ENCODE measurements at regions not wholly inside any gene's neighbourhood (a gene's known extent, or its start where the extent isn't known, plus 50 kb on each side); places are given as distances from the start of the nearest gene placed in this dataset.

GRCh38 chr6:55696501-55696900 is 117.5 kb upstream of the HMGCLL1 start:
- Histone ChIP-seq H3K4me3 (no peak overlapping the region), H3K27ac (no peak overlapping the region)
- TF ChIP-seq CTCF (IDR thresholded peaks at IDR 0.05), result no peak
- DNase-seq (ENCODE audit: low spot score), result no peak

GRCh38 chr6:55696041-55696440 is 117.0 kb upstream of the HMGCLL1 start:
- no peak for TF ChIP-seq CTCF (IDR thresholded peaks at IDR 0.05)
- Histone ChIP-seq H3K27ac (no peak overlapping the region), H3K4me3 (no peak overlapping the region)
- no peak for DNase-seq (ENCODE audit: low spot score)

- no peak for TF ChIP-seq CTCF (IDR thresholded peaks at IDR 0.05)
- no peak overlapping the region for H3K4me3 ChIP-seq
- no peak for DNase-seq (ENCODE audit: low spot score)
- no peak overlapping the region for H3K27ac ChIP-seq
Observed at GRCh38 chr6:55694759-55695158, 115.8 kb upstream of the HMGCLL1 start.

GRCh38 chr6:55694148-55694547 is 115.2 kb upstream of the HMGCLL1 start:
- no peak for DNase-seq (ENCODE audit: low spot score)
- no peak for TF ChIP-seq CTCF (IDR thresholded peaks at IDR 0.05)
- Histone ChIP-seq H3K4me3 (no peak overlapping the region), H3K27ac (no peak overlapping the region)

GRCh38 chr6:55679503-55679902 is 100.5 kb upstream of the HMGCLL1 start:
- Histone ChIP-seq H3K4me3 (no peak overlapping the region), H3K27ac (no peak overlapping the region)
- no peak for DNase-seq (ENCODE audit: low spot score)
- TF ChIP-seq CTCF (IDR thresholded peaks at IDR 0.05), result no peak

GRCh38 chr6:55678330-55679224 is 99.6 kb upstream of the HMGCLL1 start:
- TF ChIP-seq CTCF (IDR thresholded peaks at IDR 0.05), result no peak
- DNase-seq (ENCODE audit: low spot score), result no peak
- no peak overlapping the region for H3K27ac ChIP-seq
- no peak overlapping the region for H3K4me3 ChIP-seq

GRCh38 chr6:55676736-55677135 is 97.7 kb upstream of the HMGCLL1 start:
- TF ChIP-seq CTCF (IDR thresholded peaks at IDR 0.05), result no peak

More at GRCh38 chr6:55676736-55677135, 97.7 kb upstream of the HMGCLL1 start:
- Histone ChIP-seq H3K27ac (no peak overlapping the region), H3K4me3 (no peak overlapping the region)
- no peak for DNase-seq (ENCODE audit: low spot score)
